ENCODE measurements at regions not wholly inside any gene's neighbourhood (a gene's known extent, or its start where the extent isn't known, plus 50 kb on each side); places are given as distances from the start of the nearest gene placed in this dataset.

DNA sequence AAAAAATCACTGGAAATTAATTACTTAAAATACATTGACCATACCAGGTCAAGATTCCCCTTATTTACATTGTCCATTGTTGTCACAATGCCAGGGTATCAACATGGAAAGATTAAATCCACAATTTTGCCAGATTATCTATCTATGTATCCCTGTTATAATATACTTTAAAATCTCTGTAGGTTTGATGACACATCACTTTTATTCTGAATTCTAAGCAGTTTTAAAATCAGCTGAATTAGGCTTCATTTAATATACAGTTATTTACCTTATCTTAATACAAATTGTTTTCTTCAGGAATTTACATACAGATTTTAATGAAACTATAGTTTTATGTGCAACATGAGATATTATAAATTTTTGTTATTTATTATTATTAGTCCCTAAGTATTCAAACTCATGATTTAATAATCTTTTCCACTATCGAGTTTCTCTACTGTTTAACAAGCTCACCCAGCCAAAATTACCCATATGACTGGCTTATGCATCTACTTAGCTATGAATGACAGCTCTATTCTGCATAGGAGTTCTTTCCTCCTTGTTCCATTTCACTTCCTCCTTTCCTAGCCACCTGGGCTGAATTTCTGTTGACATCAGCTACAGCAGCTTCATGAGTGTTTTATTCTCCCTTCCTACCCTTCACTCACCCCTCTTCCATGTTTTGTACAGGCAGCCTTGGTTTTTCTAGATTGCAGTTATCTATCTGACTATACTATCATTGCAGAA is 654.2 kb upstream of the MAP3K7 start:
- no peak for TF ChIP-seq CTCF (IDR thresholded peaks at IDR 0.05; ENCODE audit: low read depth, low read length)
- no peak for TF ChIP-seq EZH2phosphoT487 (IDR thresholded peaks at IDR 0.05; ENCODE audit: low read depth)

Measured in OCI-LY3 (cell line).